ENCODE measurements at regions not wholly inside any gene's neighbourhood (a gene's known extent, or its start where the extent isn't known, plus 50 kb on each side); places are given as distances from the start of the nearest gene placed in this dataset.

DNA sequence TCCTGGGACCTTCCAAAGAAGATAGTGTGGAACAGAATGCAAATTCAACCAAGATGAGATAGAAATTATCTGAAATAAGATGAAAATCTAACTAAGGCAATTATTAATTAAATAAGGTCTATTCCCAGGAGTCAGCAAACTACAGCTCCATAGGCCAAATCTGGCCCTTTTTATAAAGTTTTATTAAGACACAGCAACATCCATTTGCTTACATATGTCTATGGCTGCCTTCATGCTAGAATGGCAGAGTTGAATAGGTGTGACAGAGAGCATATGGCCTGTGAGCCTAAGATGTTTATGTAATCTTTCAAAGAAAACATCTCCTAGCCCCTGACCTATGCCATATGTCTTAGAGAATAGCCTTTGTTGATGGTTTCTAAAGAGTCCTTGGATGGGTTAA is 503.0 kb downstream of the EDEM1 start:
- no peaks in the 10 kb centered on the region for H4K20me1 ChIP-seq (ENCODE audit: insufficient read depth, low read length)
- POLR2A ChIA-PET: no interaction called here
- H3K4me3 ChIP-seq (replicated peaks in 1 of 3; ENCODE audit: insufficient read depth in 1 of 3, low read depth in 2 of 3, low read length in 3 of 3): no peak overlapping the region
- peaks cover 16% of the 10 kb centered on the region; the same call in 1 of the 2 replicates for H3K9me3 ChIP-seq (ENCODE audit: low read length)
- BruUV-seq (replicated peaks): no TSS peak
- FAIRE-seq (no peak), DNase-seq (ENCODE audit: low spot score) (no peak), ATAC-seq (no peak)
- no peaks in the 10 kb centered on the region for H3K27me3 ChIP-seq (ENCODE audit: control insufficient read depth in 1 of 2, insufficient read depth in 2 of 2, low read length in 2 of 2)
- intact Hi-C loops (cut with micrococcal nuclease; ENCODE audit: unreplicated experiment) (no loop called here), in situ Hi-C loops (cut with HindIII; ENCODE audit: extremely low pct_ligation_motif_present, low pct_unique_long_range_greater_than_20kb) (no loop called here)
- H3K4me1 ChIP-seq (ENCODE audit: insufficient read depth, low read length): no peaks in the 10 kb centered on the region
- CTCF ChIA-PET (ENCODE audit: low intra/inter-chr PET ratio, low total read pairs): no interaction called here
- no peak overlapping the region for H3K27ac ChIP-seq (ENCODE audit: extremely low read length, insufficient read depth, low read length)
- no peak overlapping the region for H2AFZ ChIP-seq (ENCODE audit: low read length)
- H3K36me3 ChIP-seq (replicated peaks in 1 of 2; ENCODE audit: control insufficient read depth in 1 of 2, insufficient read depth in 2 of 2, low read length in 2 of 2): no peaks in the 10 kb centered on the region
- no peak overlapping the region for H3K9ac ChIP-seq (ENCODE audit: insufficient read depth, low read depth, low read length)
- no peak overlapping the region for H3K4me2 ChIP-seq (ENCODE audit: low read depth, low read length)
- no peaks in the 10 kb centered on the region for H3K79me2 ChIP-seq (ENCODE audit: insufficient read depth, low read length)
- TF ChIP-seq CERS6 (CRISPR knock-in tag; IDR thresholded peaks at IDR 0.05) (no peak), TOE1 (CRISPR knock-in tag; IDR thresholded peaks at IDR 0.05) (no peak), KLF13 (CRISPR knock-in tag; IDR thresholded peaks at IDR 0.05) (no peak), ZNF781 (CRISPR knock-in tag; IDR thresholded peaks at IDR 0.05; ENCODE audit: borderline replicate concordance, not compliant biosample characterization) (no peak), SMAD1 (CRISPR knock-in tag; IDR thresholded peaks at IDR 0.05; ENCODE audit: borderline replicate concordance, low read depth) (no peak)

DNA sequence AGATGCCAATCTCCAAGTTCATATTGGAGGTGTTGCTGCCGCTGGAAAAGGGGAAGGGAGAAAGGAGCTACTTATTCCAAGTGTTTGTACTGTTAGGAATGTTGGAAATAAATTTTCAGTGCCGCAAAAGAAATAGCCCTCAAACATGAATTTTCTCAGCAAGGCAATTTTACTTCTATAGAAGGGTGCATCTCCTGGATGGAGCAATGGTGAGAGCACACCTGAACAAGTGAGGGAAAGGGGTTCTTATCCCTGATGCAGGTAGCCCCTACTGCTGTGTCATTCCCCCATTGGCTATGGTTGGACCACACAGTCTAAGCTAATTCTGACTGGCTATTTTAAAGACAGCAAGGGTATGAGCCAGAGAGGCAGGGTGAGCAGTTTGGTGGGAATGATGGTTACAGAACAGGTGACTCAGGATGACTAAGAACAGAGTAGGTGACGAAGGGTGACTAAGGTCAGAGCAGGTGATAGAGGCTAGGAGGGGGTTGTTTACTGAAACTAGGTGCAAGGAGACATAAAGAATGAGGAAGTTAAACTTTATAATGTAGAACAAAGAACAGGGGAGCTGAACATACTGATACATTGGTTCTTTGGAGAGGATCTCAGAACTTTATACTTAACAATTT is 503.5 kb downstream of the EDEM1 start:
- Histone ChIP-seq H3K9ac (ENCODE audit: insufficient read depth, low read depth, low read length) (no peak overlapping the region), H3K79me2 (ENCODE audit: insufficient read depth, low read length) (no peaks in the 10 kb centered on the region), H3K27me3 (ENCODE audit: control insufficient read depth in 1 of 2, insufficient read depth in 2 of 2, low read length in 2 of 2) (no peaks in the 10 kb centered on the region), H3K4me1 (ENCODE audit: insufficient read depth, low read length) (no peaks in the 10 kb centered on the region), H4K20me1 (ENCODE audit: insufficient read depth, low read length) (no peaks in the 10 kb centered on the region), H3K4me3 (replicated peaks in 1 of 3; ENCODE audit: insufficient read depth in 1 of 3, low read depth in 2 of 3, low read length in 3 of 3) (no peak overlapping the region), H3K36me3 (replicated peaks in 1 of 2; ENCODE audit: control insufficient read depth in 1 of 2, insufficient read depth in 2 of 2, low read length in 2 of 2) (no peaks in the 10 kb centered on the region), H3K9me3 (ENCODE audit: low read length) (peaks cover 16% of the 10 kb centered on the region; the same call in 1 of the 2 replicates), H3K4me2 (ENCODE audit: low read depth, low read length) (no peak overlapping the region), H2AFZ (ENCODE audit: low read length) (no peak overlapping the region), H3K27ac (ENCODE audit: extremely low read length, insufficient read depth, low read length) (no peak overlapping the region)
- no TSS peak for BruUV-seq (replicated peaks)
- WGBS (ENCODE audit: low lambda C conversion rate): under 1% methylated on average over 3 of the region's 3 CpGs
- CTCF ChIA-PET (ENCODE audit: low intra/inter-chr PET ratio, low total read pairs): no interaction called here
- DNase-seq (ENCODE audit: low spot score) (no peak), ATAC-seq (no peak), FAIRE-seq (no peak)
- in situ Hi-C loops (cut with HindIII; ENCODE audit: extremely low pct_ligation_motif_present, low pct_unique_long_range_greater_than_20kb): no loop called here
- intact Hi-C loops (cut with micrococcal nuclease; ENCODE audit: unreplicated experiment): no loop called here
- POLR2A ChIA-PET: no interaction called here
- TF ChIP-seq CCDC6 (CRISPR knock-in tag; IDR thresholded peaks at IDR 0.05): no peak
- no peak for TF ChIP-seq ATF1 (CRISPR knock-in tag; IDR thresholded peaks at IDR 0.05)
- no peak for TF ChIP-seq HOMEZ (CRISPR knock-in tag; IDR thresholded peaks at IDR 0.05; ENCODE audit: low read depth)
- no peak for TF ChIP-seq FOXP1 (IDR thresholded peaks at IDR 0.05)
- no peak for TF ChIP-seq FOXP1 (CRISPR knock-in tag; IDR thresholded peaks at IDR 0.05)
- no peak for TF ChIP-seq KLF16 (CRISPR knock-in tag; IDR thresholded peaks at IDR 0.05)
- no peak for TF ChIP-seq TEAD2 (CRISPR knock-in tag; IDR thresholded peaks at IDR 0.05)
- TF ChIP-seq HNF4A (CRISPR knock-in tag; IDR thresholded peaks at IDR 0.05): no peak
- TF ChIP-seq, protein P1, sequence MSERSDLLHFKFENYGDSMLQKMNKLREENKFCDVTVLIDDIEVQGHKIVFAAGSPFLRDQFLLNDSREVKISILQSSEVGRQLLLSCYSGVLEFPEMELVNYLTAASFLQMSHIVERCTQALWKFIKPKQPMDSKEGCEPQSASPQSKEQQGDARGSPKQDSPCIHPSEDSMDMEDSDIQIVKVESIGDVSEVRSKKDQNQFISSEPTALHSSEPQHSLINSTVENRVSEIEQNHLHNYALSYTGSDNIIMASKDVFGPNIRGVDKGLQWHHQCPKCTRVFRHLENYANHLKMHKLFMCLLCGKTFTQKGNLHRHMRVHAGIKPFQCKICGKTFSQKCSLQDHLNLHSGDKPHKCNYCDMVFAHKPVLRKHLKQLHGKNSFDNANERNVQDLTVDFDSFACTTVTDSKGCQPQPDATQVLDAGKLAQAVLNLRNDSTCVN (CRISPR knock-in tag; IDR thresholded peaks at IDR 0.05; ENCODE audit: borderline replicate concordance): no peak
- TF ChIP-seq ZNF432 (CRISPR knock-in tag; IDR thresholded peaks at IDR 0.05; ENCODE audit: borderline replicate concordance): no peak
